GM12891 (cell line): ENCODE measurements at regions not wholly inside any gene's neighbourhood (a gene's known extent, or its start where the extent isn't known, plus 50 kb on each side); places are given as distances from the start of the nearest gene placed in this dataset.

Experiments
- POLR2A ChIP-seq: IDR thresholded peaks from 2 replicates; pipeline ENCODE4 v1.6.1; 2011; ENCODE audit warnings: low read depth, low read length, control low read depth
- POLR2AphosphoS5 ChIP-seq: IDR thresholded peaks from 2 replicates; pipeline ENCODE4 v1.6.1; 2011; ENCODE audit warnings: low read depth, low read length, control low read depth
- SPI1 ChIP-seq: IDR thresholded peaks from 2 replicates; pipeline ENCODE4 v1.6.1; 2011; ENCODE audit warnings: low read depth, low read length, control low read depth
- TAF1 ChIP-seq: IDR thresholded peaks from 2 replicates; pipeline ENCODE4 v1.6.1; 2011; ENCODE audit warnings: low read depth, low read length, control low read depth

DNA sequence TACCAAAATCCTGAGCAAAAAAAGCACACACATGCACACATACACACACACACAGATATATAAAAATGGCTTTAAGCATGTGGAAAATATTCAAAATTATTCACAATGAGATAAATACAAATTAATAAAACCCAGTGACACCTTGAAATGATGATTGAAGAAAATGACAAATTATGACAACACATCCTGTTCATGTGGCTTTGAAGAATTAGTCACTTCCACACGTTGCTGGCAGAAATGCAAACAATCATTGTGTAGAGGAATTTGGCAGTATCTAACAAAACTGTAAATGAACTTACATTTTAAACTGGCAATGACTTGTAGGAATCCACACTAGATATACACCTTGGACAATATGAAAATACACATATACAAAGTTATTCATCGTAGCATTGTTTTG, 95.8 kb upstream of the RGPD4 start:
- TF ChIP-seq TAF1, result no peak
- no peak for TF ChIP-seq POLR2A
- TF ChIP-seq SPI1, result no peak
- TF ChIP-seq POLR2AphosphoS5, result no peak
